ENCODE measurements at regions not wholly inside any gene's neighbourhood (a gene's known extent, or its start where the extent isn't known, plus 50 kb on each side); places are given as distances from the start of the nearest gene placed in this dataset.
"Not testable (repeated sequence)": the region's sequence is repeated elsewhere in the genome, so short reads cannot be mapped to it uniquely, and the experiment has no call there.

DNA sequence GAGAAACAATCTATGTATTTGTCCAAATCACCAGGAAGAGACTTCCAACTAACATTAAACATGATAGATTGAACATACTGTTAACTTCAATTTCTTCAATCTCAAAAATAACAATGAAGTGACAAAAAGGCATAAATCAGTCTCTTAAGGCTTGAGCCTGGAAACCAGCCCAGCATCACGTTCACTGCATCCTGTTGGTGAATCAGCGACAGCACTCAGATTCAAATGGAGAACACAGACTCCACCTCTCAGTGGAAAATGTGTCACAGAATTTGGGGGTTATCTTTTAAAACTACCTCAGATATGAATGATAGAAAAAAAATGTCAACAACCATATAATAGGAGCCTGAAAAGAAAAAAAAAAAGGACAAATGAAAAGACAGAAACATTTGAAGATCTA is 212.0 kb downstream of the MINAR1 start:
- peaks cover 12% of the 10 kb centered on the region for H3K27me3 Mint-ChIP-seq
- ChIA-PET CTCF (no interaction called here), POLR2A (no interaction called here)
- DNase-seq (no peak), ATAC-seq (ENCODE audit: low read depth) (no peak)
- intact Hi-C loops (cut with micrococcal nuclease) = no loop called here
- H3K9me3 Mint-ChIP-seq = peaks cover 16% of the 10 kb centered on the region
- H3K27ac Mint-ChIP-seq = no peak overlapping the region
- H3K36me3 Mint-ChIP-seq (ENCODE audit: low read depth) = no peaks in the 10 kb centered on the region
- H3K4me3 Mint-ChIP-seq = no peak overlapping the region
- no peaks in the 10 kb centered on the region for H3K4me1 Mint-ChIP-seq
- TF ChIP-seq CTCF (IDR thresholded peaks at IDR 0.05) = no peak

- peaks cover 26% of the 10 kb centered on the region for H3K27me3 Mint-ChIP-seq
- H3K36me3 Mint-ChIP-seq (ENCODE audit: low read depth); H3K9me3 Mint-ChIP-seq; ATAC-seq (ENCODE audit: low read depth); CTCF ChIA-PET; intact Hi-C loops (cut with micrococcal nuclease); H3K27ac Mint-ChIP-seq; H3K4me3 Mint-ChIP-seq; H3K4me1 Mint-ChIP-seq; DNase-seq; POLR2A ChIA-PET: not testable (repeated sequence)
Measured at GRCh38 chr15:79652972-79653371, 220.8 kb downstream of the MINAR1 start.

GRCh38 chr15:79653533-79653932 is 221.4 kb downstream of the MINAR1 start:
- DNase-seq = no peak
- intact Hi-C loops (cut with micrococcal nuclease) = no loop called here
- no peaks in the 10 kb centered on the region for H3K9me3 Mint-ChIP-seq
- no peak overlapping the region for H3K27ac Mint-ChIP-seq
- H3K36me3 Mint-ChIP-seq (ENCODE audit: low read depth) = no peaks in the 10 kb centered on the region
- TF ChIP-seq CTCF (IDR thresholded peaks at IDR 0.05) = no peak
- peaks cover 26% of the 10 kb centered on the region for H3K27me3 Mint-ChIP-seq
- ATAC-seq (ENCODE audit: low read depth) = no peak
- POLR2A ChIA-PET = no interaction called here
- H3K4me1 Mint-ChIP-seq = no peaks in the 10 kb centered on the region
- H3K4me3 Mint-ChIP-seq = no peak overlapping the region
- CTCF ChIA-PET = no interaction called here

DNA sequence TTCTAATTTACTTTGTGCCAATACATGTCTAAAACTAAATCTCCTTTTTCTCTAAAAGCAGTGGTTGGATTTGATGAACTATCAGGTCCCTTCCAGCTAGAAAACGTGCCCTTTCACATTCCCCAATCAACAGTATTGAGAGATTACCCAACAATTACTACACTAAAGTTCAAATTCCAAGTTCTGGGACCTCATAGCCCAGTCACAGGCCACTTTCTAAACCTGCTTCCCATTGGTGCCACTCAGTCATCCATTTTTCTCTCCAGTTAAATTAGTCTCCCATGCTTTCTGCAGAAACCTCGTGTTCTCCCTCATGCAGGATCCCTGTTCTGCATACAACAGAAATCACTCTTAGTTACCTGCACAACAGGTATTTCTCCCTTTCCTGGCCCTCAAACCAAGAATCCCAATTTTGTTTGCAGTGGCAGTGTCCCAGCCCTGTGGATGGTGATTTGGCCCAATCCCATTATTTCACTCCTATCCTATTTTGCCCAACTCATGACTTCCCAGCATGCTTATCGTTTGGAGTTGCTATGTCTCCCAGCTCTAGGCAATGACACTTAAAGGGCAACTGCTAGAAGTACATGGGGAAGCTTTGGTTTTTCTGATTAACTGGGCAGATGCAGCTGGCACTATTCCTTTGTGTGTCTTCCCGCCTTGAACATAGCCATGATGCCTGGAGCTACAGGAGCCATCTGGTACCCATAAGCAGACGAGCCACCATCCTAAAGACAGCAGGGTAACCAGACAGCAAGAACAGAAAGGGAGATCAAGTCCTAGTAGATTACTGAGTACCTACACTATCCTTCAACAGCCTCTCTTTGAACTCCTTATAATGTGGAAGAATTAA is 224.2 kb downstream of the MINAR1 start:
- H3K4me1 Mint-ChIP-seq = no peaks in the 10 kb centered on the region
- ATAC-seq (ENCODE audit: low read depth) (no peak), DNase-seq (no peak)
- no peaks in the 10 kb centered on the region for H3K9me3 Mint-ChIP-seq
- POLR2A ChIA-PET = no interaction called here
- CTCF ChIA-PET = interaction anchor here (0.9 kb wide), 1 partner anchor 800 kb away, joined by 3 read pairs; no protein-coding TSS in a partner anchor
- intact Hi-C loops (cut with micrococcal nuclease) = no loop called here
- no peak for TF ChIP-seq CTCF (IDR thresholded peaks at IDR 0.05)
- H3K27ac Mint-ChIP-seq = no peak overlapping the region
- no peak overlapping the region for H3K4me3 Mint-ChIP-seq
- H3K36me3 Mint-ChIP-seq (ENCODE audit: low read depth) = no peaks in the 10 kb centered on the region
- peaks cover 26% of the 10 kb centered on the region for H3K27me3 Mint-ChIP-seq

- H3K9me3 Mint-ChIP-seq = no peaks in the 10 kb centered on the region
- H3K4me3 Mint-ChIP-seq = no peak overlapping the region
- no peak for TF ChIP-seq CTCF (IDR thresholded peaks at IDR 0.05)
- no peaks in the 10 kb centered on the region for H3K4me1 Mint-ChIP-seq
- no peak for DNase-seq
- CTCF ChIA-PET = no interaction called here
- H3K36me3 Mint-ChIP-seq (ENCODE audit: low read depth) = no peaks in the 10 kb centered on the region
- intact Hi-C loops (cut with micrococcal nuclease) = no loop called here
- POLR2A ChIA-PET = no interaction called here
- H3K27ac Mint-ChIP-seq = no peak overlapping the region
- no peak for ATAC-seq (ENCODE audit: low read depth)
- H3K27me3 Mint-ChIP-seq = peaks cover 34% of the 10 kb centered on the region
Measured at GRCh38 chr15:79657722-79658121, 225.6 kb downstream of the MINAR1 start.

- DNase-seq (no peak), ATAC-seq (ENCODE audit: low read depth) (no peak)
- Mint-ChIP-seq H3K27ac (no peak overlapping the region), H3K4me1 (no peaks in the 10 kb centered on the region), H3K4me3 (no peak overlapping the region), H3K9me3 (peaks cover 2% of the 10 kb centered on the region), H3K27me3 (peaks cover 31% of the 10 kb centered on the region), H3K36me3 (ENCODE audit: low read depth) (no peaks in the 10 kb centered on the region)
- POLR2A ChIA-PET = no interaction called here
- TF ChIP-seq CTCF (IDR thresholded peaks at IDR 0.05) = no peak
- CTCF ChIA-PET = no interaction called here
- intact Hi-C loops (cut with micrococcal nuclease) = no loop called here
Measured at GRCh38 chr15:79659691-79660090, 227.6 kb downstream of the MINAR1 start.
